ENCODE measurements at regions not wholly inside any gene's neighbourhood (a gene's known extent, or its start where the extent isn't known, plus 50 kb on each side); places are given as distances from the start of the nearest gene placed in this dataset.

DNA sequence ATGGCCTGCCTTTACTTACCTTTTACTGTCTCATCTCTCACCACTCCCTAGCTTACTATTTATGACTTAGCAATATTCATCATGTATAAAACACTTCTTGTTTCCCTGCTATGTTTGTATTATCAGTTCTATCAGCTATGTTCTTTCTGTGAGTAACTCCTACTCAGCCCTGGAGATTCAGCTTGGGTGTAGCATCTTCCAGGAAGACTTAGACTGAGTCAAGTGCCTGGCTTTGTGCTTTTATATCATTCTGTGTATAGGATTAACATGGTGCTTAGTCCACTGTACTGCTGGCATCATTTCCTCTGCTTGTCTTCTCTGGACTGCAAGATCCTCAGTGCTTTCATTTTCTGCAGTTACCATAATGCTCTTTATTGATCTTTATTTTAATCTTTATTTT, 257.8 kb downstream of the BTBD3 start:
- Histone ChIP-seq H3K4me1 (peaks cover 0 to 6% (median 0%) of the 10 kb centered on the region in 3 donors), H3K9me3 (no peaks in the 10 kb centered on the region), H3K27me3 (no peaks in the 10 kb centered on the region), H3K27ac (no peak overlapping the region), H3K36me3 (no peaks in the 10 kb centered on the region), H3K4me3 (no peak overlapping the region)
- FAIRE-seq (no peak), DNase-seq (no peak), ATAC-seq (no peak)
- intact Hi-C loops (cut with DNase I): no loop called here
- TF ChIP-seq, protein P1, sequence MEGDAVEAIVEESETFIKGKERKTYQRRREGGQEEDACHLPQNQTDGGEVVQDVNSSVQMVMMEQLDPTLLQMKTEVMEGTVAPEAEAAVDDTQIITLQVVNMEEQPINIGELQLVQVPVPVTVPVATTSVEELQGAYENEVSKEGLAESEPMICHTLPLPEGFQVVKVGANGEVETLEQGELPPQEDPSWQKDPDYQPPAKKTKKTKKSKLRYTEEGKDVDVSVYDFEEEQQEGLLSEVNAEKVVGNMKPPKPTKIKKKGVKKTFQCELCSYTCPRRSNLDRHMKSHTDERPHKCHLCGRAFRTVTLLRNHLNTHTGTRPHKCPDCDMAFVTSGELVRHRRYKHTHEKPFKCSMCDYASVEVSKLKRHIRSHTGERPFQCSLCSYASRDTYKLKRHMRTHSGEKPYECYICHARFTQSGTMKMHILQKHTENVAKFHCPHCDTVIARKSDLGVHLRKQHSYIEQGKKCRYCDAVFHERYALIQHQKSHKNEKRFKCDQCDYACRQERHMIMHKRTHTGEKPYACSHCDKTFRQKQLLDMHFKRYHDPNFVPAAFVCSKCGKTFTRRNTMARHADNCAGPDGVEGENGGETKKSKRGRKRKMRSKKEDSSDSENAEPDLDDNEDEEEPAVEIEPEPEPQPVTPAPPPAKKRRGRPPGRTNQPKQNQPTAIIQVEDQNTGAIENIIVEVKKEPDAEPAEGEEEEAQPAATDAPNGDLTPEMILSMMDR (IDR thresholded peaks at IDR 0.05): no peak

GRCh38 chr20:12177657-12178293, 260.1 kb downstream of the BTBD3 start:
- TF ChIP-seq, protein P1 (IDR thresholded peaks at IDR 0.05): no peak
- Histone ChIP-seq H3K9me3 (no peaks in the 10 kb centered on the region), H3K4me1 (peaks cover 0 to 6% (median 0%) of the 10 kb centered on the region in 3 donors), H3K36me3 (no peaks in the 10 kb centered on the region), H3K27me3 (no peaks in the 10 kb centered on the region), H3K27ac (peak overlapping the region in 2 of 4 donors; percentile 34 to 49), H3K4me3 (no peak overlapping the region)
- 42 to 50% methylated on average over 3 of the region's 3 CpGs for WGBS, 2 donors
- no peak for FAIRE-seq
- intact Hi-C loops (cut with DNase I): no loop called here
- peak in 3 of 4 donors; percentile 79 to 91 (median 89) for ATAC-seq
- DNase-seq: peak in 2 of 6 donors; percentile 4 to 20

DNA sequence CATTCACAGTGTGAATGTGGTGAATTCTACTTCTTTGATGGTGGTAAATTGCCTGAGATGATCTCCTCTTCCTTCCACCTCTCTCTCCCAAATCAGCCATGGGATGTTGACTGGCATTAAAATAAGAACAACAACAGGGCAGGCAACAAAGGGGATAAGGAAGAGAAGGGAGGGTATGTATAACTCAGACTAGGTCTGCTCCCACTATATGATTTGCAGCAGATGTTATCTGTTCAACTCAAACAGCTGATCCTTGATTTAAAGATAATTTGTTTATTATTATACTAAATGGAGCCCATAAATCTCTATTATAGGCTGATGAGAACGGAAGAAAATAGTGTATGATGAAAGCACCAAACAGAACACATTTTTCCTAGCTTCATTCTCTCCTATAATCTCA, 262.0 kb downstream of the BTBD3 start:
- Histone ChIP-seq H3K4me3 (no peak overlapping the region), H3K27ac (no peak overlapping the region), H3K27me3 (no peaks in the 10 kb centered on the region), H3K4me1 (peaks cover 0 to 6% (median 0%) of the 10 kb centered on the region in 3 donors), H3K36me3 (no peaks in the 10 kb centered on the region), H3K9me3 (no peaks in the 10 kb centered on the region)
- 46 to 55% methylated on average over 1 of the region's 1 CpG for WGBS, 2 donors
- TF ChIP-seq, protein P1 (IDR thresholded peaks at IDR 0.05): no peak
- ATAC-seq (no peak), DNase-seq (no peak), FAIRE-seq (no peak)
- intact Hi-C loops (cut with DNase I): no loop called here

DNA sequence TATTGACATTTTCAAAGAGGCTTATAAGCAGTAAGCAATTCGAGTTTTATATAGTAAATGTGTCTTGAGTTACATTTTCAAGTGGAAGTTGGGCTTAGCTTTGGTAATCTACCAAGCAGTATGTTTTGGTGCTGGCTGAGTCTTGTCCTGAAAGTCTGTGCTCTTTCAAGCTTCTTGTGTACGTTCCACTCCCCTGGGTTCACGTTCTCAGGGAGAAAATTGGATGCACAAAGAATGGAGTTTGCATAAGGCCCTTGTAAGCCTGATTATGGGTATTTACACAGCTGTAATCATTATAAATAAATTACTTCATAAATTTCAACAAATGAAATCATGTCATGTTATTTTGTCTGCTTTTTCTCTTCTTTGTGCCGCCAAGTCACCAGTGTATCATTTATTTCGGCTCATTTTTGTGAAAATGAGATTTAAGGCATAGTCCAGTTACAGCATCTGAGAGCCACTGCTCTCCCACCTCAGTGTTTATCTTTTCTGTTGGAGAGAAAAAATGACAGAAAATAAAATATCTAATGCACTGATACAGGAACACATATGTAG, 262.5 kb downstream of the BTBD3 start:
- DNase-seq: no peak
- no peaks in the 10 kb centered on the region for H3K27me3 ChIP-seq
- H3K4me3 ChIP-seq: no peak overlapping the region
- intact Hi-C loops (cut with DNase I): no loop called here
- 47 to 50% methylated on average over 5 of the region's 5 CpGs for WGBS, 2 donors
- no peak for ATAC-seq
- FAIRE-seq: no peak
- TF ChIP-seq, protein P1 (IDR thresholded peaks at IDR 0.05): no peak
- H3K36me3 ChIP-seq: no peaks in the 10 kb centered on the region
- H3K4me1 ChIP-seq: peaks cover 0 to 6% (median 0%) of the 10 kb centered on the region in 3 donors
- no peaks in the 10 kb centered on the region for H3K9me3 ChIP-seq
- H3K27ac ChIP-seq: no peak overlapping the region

- Histone ChIP-seq H3K36me3 (no peaks in the 10 kb centered on the region), H3K9me3 (no peaks in the 10 kb centered on the region), H3K4me3 (no peak overlapping the region), H3K4me1 (no peaks in the 10 kb centered on the region), H3K27me3 (no peaks in the 10 kb centered on the region), H3K27ac (no peak overlapping the region)
- no peak for FAIRE-seq
- intact Hi-C loops (cut with DNase I): no loop called here
- TF ChIP-seq, protein P1 (IDR thresholded peaks at IDR 0.05): no peak
- no peak for ATAC-seq
- no peak for DNase-seq
Observed at GRCh38 chr20:12198281-12198680, 280.6 kb downstream of the BTBD3 start.
